ENCODE measurements at regions not wholly inside any gene's neighbourhood (a gene's known extent, or its start where the extent isn't known, plus 50 kb on each side); places are given as distances from the start of the nearest gene placed in this dataset.

DNA sequence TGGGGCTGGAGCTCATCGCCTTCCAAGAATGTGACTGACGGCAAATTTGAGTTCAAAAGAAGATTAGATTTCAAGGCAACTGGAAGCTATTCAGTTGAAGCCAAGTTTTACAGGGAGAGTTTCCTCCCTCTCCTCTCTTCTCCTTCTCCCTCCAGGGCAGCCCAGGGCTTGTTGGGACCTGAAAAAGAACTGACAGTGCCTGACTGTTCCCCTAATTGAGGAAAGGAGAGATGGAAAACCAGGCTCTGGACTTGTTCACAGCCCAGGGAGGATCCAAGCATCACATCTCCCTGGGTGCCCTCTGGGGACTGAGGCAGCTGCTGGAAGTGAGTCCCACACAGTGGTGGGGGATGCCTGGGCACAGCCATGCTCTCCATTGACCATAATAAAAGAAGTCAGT, 88.1 kb downstream of the THNSL2 start:
- TF ChIP-seq, protein P1, sequence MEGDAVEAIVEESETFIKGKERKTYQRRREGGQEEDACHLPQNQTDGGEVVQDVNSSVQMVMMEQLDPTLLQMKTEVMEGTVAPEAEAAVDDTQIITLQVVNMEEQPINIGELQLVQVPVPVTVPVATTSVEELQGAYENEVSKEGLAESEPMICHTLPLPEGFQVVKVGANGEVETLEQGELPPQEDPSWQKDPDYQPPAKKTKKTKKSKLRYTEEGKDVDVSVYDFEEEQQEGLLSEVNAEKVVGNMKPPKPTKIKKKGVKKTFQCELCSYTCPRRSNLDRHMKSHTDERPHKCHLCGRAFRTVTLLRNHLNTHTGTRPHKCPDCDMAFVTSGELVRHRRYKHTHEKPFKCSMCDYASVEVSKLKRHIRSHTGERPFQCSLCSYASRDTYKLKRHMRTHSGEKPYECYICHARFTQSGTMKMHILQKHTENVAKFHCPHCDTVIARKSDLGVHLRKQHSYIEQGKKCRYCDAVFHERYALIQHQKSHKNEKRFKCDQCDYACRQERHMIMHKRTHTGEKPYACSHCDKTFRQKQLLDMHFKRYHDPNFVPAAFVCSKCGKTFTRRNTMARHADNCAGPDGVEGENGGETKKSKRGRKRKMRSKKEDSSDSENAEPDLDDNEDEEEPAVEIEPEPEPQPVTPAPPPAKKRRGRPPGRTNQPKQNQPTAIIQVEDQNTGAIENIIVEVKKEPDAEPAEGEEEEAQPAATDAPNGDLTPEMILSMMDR (IDR thresholded peaks at IDR 0.05) = no peak
- H3K36me3 Mint-ChIP-seq = no peaks in the 10 kb centered on the region
- no peaks in the 10 kb centered on the region for H3K27me3 ChIP-seq (ENCODE audit: control insufficient read depth in 2 of 2, insufficient read depth in 2 of 2, low read length in 2 of 2)
- intact Hi-C loops (cut with micrococcal nuclease) = no loop called here
- H3K4me2 ChIP-seq (replicated peaks; ENCODE audit: extremely low read depth, low read length, poor library complexity, severe bottlenecking) = no peak overlapping the region
- peaks cover 2 to 9% (median 4%) of the 10 kb centered on the region in 3 donors for H3K27me3 Mint-ChIP-seq (ENCODE audit: low read depth in 3 of 3)
- no peak for DNase-seq
- H3K4me1 Mint-ChIP-seq = no peaks in the 10 kb centered on the region
- no peak overlapping the region for H3K4me3 ChIP-seq (replicated peaks in 1 of 3; ENCODE audit: low read depth in 2 of 3, low read length in 3 of 3)
- no peaks in the 10 kb centered on the region for H3K4me1 ChIP-seq (ENCODE audit: control insufficient read depth in 1 of 2, insufficient read depth in 2 of 2, low read length in 2 of 2)
- no peaks in the 10 kb centered on the region for H4K20me1 ChIP-seq (ENCODE audit: insufficient read depth, low read length)
- peaks cover 0 to 9% (median 2%) of the 10 kb centered on the region in 7 donors for H3K9me3 Mint-ChIP-seq
- no peak overlapping the region for H3K4me3 Mint-ChIP-seq
- no peaks in the 10 kb centered on the region for H3K9me3 ChIP-seq (replicated peaks in 1 of 2; ENCODE audit: control insufficient read depth in 1 of 2, insufficient read depth in 1 of 2, low read length in 2 of 2)
- no peak overlapping the region for H3K27ac Mint-ChIP-seq
- no peak overlapping the region for H3K27ac ChIP-seq (ENCODE audit: low read depth in 1 of 2, low read length in 2 of 2)
- no peak overlapping the region for H3K9ac ChIP-seq (ENCODE audit: insufficient read depth, low read length, poor library complexity, severe bottlenecking)
- no CpG with 5 or more reads among the region's 2 CpGs for WGBS (ENCODE audit: insufficient coverage)
- H3K36me3 ChIP-seq (replicated peaks in 1 of 2; ENCODE audit: control insufficient read depth in 1 of 2, insufficient read depth in 2 of 2, low read length in 2 of 2) = no peaks in the 10 kb centered on the region
- H3K79me2 ChIP-seq (ENCODE audit: insufficient read depth, low read length) = no peaks in the 10 kb centered on the region
- no peak overlapping the region for H2AFZ ChIP-seq (ENCODE audit: insufficient read depth, low read depth, low read length, poor library complexity, severe bottlenecking)

DNA sequence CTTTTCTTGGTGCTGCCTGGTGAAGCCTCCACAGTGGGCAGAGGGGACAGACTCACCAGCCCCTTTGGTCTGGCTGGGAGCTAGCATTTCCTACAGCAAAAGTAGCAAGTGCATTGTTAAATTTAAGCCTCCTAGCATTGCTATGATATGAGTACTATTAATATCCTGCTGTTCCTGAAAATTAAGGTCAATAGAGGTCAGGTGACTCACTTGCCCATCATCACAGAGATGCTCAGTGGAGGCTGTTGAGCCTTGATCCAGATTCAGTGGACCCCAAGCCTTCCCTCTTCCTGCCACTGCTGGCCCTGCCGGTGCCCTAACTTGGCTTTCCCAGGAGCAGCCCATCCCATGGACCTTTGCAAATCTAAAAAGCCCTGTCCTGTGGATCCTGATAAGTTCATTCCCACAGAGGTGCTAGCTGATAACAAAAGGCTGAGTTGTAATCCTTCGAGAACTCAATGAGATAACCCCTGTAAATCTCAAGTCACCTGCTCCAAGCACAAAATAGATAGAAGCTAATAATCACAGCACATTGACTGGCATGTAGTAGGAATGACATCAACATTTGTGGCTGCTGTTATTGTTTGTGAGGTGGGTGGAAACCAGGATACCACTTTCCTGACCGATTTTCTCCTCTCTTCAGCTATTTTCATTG, 84.4 kb downstream of the THNSL2 start:
- Histone ChIP-seq H4K20me1 (ENCODE audit: insufficient read depth, low read length) (no peaks in the 10 kb centered on the region), H3K27me3 (ENCODE audit: control insufficient read depth in 2 of 2, insufficient read depth in 2 of 2, low read length in 2 of 2) (no peaks in the 10 kb centered on the region), H3K4me2 (replicated peaks; ENCODE audit: extremely low read depth, low read length, poor library complexity, severe bottlenecking) (no peak overlapping the region), H3K9me3 (replicated peaks in 1 of 2; ENCODE audit: control insufficient read depth in 1 of 2, insufficient read depth in 1 of 2, low read length in 2 of 2) (no peaks in the 10 kb centered on the region), H3K4me3 (replicated peaks in 1 of 3; ENCODE audit: low read depth in 2 of 3, low read length in 3 of 3) (no peak overlapping the region), H2AFZ (ENCODE audit: insufficient read depth, low read depth, low read length, poor library complexity, severe bottlenecking) (no peak overlapping the region), H3K4me1 (ENCODE audit: control insufficient read depth in 1 of 2, insufficient read depth in 2 of 2, low read length in 2 of 2) (no peaks in the 10 kb centered on the region), H3K36me3 (replicated peaks in 1 of 2; ENCODE audit: control insufficient read depth in 1 of 2, insufficient read depth in 2 of 2, low read length in 2 of 2) (no peaks in the 10 kb centered on the region), H3K79me2 (ENCODE audit: insufficient read depth, low read length) (no peaks in the 10 kb centered on the region), H3K27ac (ENCODE audit: low read depth in 1 of 2, low read length in 2 of 2) (no peak overlapping the region), H3K9ac (ENCODE audit: insufficient read depth, low read length, poor library complexity, severe bottlenecking) (no peak overlapping the region)
- no peaks in the 10 kb centered on the region for H3K4me1 Mint-ChIP-seq
- no peak overlapping the region for H3K27ac Mint-ChIP-seq
- H3K9me3 Mint-ChIP-seq = peaks cover 0 to 9% (median 3%) of the 10 kb centered on the region in 7 donors
- peaks cover 3 to 7% (median 4%) of the 10 kb centered on the region in 3 donors for H3K27me3 Mint-ChIP-seq (ENCODE audit: low read depth in 3 of 3)
- DNase-seq = no peak
- no CpG with 5 or more reads among the region's 3 CpGs for WGBS (ENCODE audit: insufficient coverage)
- intact Hi-C loops (cut with micrococcal nuclease) = no loop called here
- TF ChIP-seq, protein P1 (IDR thresholded peaks at IDR 0.05) = no peak
- no peaks in the 10 kb centered on the region for H3K36me3 Mint-ChIP-seq
- H3K4me3 Mint-ChIP-seq = no peak overlapping the region

All from CD14-positive monocyte (primary cell).